Fibroblast of villous mesenchyme (primary cell): ENCODE measurements at regions not wholly inside any gene's neighbourhood (a gene's known extent, or its start where the extent isn't known, plus 50 kb on each side); places are given as distances from the start of the nearest gene placed in this dataset.

Experiments
- DNase-seq: peaks from one replicate; pipeline ENCODE4 v3.0.0-alpha.2; 2010; ENCODE audit warnings: low read depth
- H3K4me3 ChIP-seq: 2 replicates; pipeline ENCODE4 v1.5.1; 2011; ENCODE audit warnings: low read depth, mild to moderate bottlenecking, low read length
- TF ChIP-seq, protein P1 (sequence below): IDR thresholded peaks from 2 replicates; pipeline ENCODE4 v1.5.1; 2012; ENCODE audit warnings: low read depth, mild to moderate bottlenecking, low read length; ENCODE audit not compliant: insufficient read depth

DNA sequence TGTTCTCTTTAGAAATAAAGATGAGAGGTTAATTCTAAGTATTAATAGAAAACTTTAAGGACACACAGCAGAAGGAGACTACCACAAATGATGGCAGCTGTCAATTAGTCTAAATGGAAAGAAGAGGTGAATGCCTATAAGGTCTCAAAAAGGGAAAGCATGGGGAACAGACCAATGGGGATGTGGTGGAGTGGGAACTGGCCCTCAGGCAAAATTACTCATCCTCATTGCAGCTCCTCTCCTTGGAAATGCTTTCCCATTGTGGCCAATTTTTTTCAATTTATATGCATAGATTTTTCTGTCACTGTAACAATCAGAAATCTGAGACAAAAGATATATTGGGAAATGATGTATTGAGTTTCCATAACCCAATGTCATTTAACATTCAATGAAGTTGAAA lies 222.9 kb upstream of the DEFB112 start:
- DNase-seq: no peak
- TF ChIP-seq, protein P1, sequence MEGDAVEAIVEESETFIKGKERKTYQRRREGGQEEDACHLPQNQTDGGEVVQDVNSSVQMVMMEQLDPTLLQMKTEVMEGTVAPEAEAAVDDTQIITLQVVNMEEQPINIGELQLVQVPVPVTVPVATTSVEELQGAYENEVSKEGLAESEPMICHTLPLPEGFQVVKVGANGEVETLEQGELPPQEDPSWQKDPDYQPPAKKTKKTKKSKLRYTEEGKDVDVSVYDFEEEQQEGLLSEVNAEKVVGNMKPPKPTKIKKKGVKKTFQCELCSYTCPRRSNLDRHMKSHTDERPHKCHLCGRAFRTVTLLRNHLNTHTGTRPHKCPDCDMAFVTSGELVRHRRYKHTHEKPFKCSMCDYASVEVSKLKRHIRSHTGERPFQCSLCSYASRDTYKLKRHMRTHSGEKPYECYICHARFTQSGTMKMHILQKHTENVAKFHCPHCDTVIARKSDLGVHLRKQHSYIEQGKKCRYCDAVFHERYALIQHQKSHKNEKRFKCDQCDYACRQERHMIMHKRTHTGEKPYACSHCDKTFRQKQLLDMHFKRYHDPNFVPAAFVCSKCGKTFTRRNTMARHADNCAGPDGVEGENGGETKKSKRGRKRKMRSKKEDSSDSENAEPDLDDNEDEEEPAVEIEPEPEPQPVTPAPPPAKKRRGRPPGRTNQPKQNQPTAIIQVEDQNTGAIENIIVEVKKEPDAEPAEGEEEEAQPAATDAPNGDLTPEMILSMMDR: no peak
- H3K4me3 ChIP-seq: no peak overlapping the region

- no peak for DNase-seq
- TF ChIP-seq, protein P1: no peak
- H3K4me3 ChIP-seq: no peak overlapping the region
Observed at GRCh38 chr6:50276771-50277261, 227.1 kb upstream of the DEFB112 start.

- H3K4me3 ChIP-seq: no peak overlapping the region
- no peak for DNase-seq
- TF ChIP-seq, protein P1: no peak
Observed at GRCh38 chr6:50277774-50278173, 228.0 kb upstream of the DEFB112 start.

DNA sequence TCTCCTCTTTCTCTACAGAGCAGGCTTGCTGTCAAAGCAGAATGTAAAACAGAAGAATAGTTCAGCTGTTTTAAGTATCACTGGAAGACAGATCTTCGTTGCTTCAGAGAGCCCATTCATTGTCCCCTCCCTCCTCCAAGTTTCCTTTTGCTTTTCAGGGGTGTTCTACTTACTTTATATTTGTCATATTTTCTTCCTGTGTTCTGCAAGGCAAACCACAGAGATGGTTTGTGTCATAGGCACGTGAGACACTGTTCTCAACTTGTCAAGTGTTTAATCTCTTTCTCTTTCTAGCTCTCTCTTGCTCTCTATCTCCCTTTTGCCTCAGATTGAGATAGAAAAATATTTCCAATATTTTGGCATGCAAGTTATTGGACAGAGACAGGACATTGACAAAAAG lies 228.9 kb upstream of the DEFB112 start:
- DNase-seq: no peak
- no peak overlapping the region for H3K4me3 ChIP-seq
- TF ChIP-seq, protein P1: no peak

GRCh38 chr6:50285735-50286134 lies 236.0 kb upstream of the DEFB112 start:
- DNase-seq: no peak
- TF ChIP-seq, protein P1: no peak
- H3K4me3 ChIP-seq: no peak overlapping the region

DNA sequence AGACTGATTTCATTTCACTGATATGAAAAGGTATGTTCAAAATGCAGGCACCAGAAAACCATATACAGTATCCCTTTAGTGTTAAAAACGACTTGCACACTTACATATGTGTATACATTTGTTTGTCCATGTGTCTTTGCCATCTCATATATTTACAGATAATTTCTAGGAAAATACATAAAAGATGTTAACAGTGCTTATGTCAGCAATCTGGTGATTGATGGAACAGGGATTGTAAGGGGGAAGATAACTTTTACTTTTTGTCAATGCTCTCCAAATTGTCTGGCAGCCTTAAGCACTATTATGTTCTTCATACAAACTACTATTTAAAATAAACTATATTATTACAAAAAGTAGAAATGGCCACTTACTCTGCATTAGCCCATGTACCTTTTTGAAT lies 238.5 kb upstream of the DEFB112 start:
- no peak overlapping the region for H3K4me3 ChIP-seq
- TF ChIP-seq, protein P1: no peak
- no peak for DNase-seq

DNA sequence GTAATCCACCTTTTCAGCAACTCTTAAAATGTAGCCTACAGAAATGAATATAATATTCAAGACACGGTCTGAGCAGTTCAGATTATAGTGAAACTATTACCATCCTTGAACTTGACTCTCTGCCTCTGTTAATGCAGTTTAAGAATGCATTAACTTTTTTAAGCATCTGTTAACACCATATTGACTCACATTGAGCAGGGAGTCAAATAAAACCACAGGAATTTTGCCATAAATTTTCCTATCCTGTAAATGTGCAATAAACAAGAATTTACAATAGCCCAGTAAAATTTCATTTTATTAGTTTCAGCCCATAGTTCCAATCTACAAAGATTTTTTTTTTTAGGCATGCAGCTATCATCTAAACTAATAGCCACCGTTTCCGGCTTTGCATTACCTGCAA lies 239.2 kb upstream of the DEFB112 start:
- no peak overlapping the region for H3K4me3 ChIP-seq
- TF ChIP-seq, protein P1: no peak

More for the DNA sequence above, 239.2 kb upstream of the DEFB112 start:
- DNase-seq: no peak
